ENCODE measurements at regions not wholly inside any gene's neighbourhood (a gene's known extent, or its start where the extent isn't known, plus 50 kb on each side); places are given as distances from the start of the nearest gene placed in this dataset.

GRCh38 chr6:122048570-122048969 lies 350.9 kb upstream of the HSF2 start:
- TF ChIP-seq CTCF (IDR thresholded peaks at IDR 0.05), result no peak
- DNase-seq (ENCODE audit: low spot score), result no peak
- Mint-ChIP-seq H3K4me3 (ENCODE audit: unreplicated experiment) (no peak overlapping the region), H3K27ac (ENCODE audit: unreplicated experiment) (no peak overlapping the region), H3K36me3 (ENCODE audit: low read depth) (no peaks in the 10 kb centered on the region), H3K27me3 (ENCODE audit: low read depth) (peaks cover 10% of the 10 kb centered on the region), H3K4me1 (ENCODE audit: low read depth) (peaks cover 10% of the 10 kb centered on the region), H3K9me3 (ENCODE audit: low read depth) (no peaks in the 10 kb centered on the region)

GRCh38 chr6:122049341-122049740 lies 350.1 kb upstream of the HSF2 start:
- no peak for TF ChIP-seq CTCF (IDR thresholded peaks at IDR 0.05)
- H3K27ac Mint-ChIP-seq (ENCODE audit: unreplicated experiment), result no peak overlapping the region
- peaks cover 10% of the 10 kb centered on the region for H3K4me1 Mint-ChIP-seq (ENCODE audit: low read depth)
- no peaks in the 10 kb centered on the region for H3K9me3 Mint-ChIP-seq (ENCODE audit: low read depth)
- no peaks in the 10 kb centered on the region for H3K36me3 Mint-ChIP-seq (ENCODE audit: low read depth)
- no peak overlapping the region for H3K4me3 Mint-ChIP-seq (ENCODE audit: unreplicated experiment)
- no peak for DNase-seq (ENCODE audit: low spot score)
- peaks cover 8% of the 10 kb centered on the region for H3K27me3 Mint-ChIP-seq (ENCODE audit: low read depth)

- H3K4me1 Mint-ChIP-seq (ENCODE audit: low read depth), result peaks cover 10% of the 10 kb centered on the region
- TF ChIP-seq CTCF (IDR thresholded peaks at IDR 0.05), result no peak
- H3K36me3 Mint-ChIP-seq (ENCODE audit: low read depth), result peaks cover 2% of the 10 kb centered on the region
- no peak overlapping the region for H3K4me3 Mint-ChIP-seq (ENCODE audit: unreplicated experiment)
- H3K27me3 Mint-ChIP-seq (ENCODE audit: low read depth), result peaks cover 11% of the 10 kb centered on the region
- DNase-seq (ENCODE audit: low spot score), result no peak
- no peak overlapping the region for H3K27ac Mint-ChIP-seq (ENCODE audit: unreplicated experiment)
- H3K9me3 Mint-ChIP-seq (ENCODE audit: low read depth), result no peaks in the 10 kb centered on the region
These were observed 349.2 kb upstream of the HSF2 start for GRCh38 chr6:122050242-122050755.

GRCh38 chr6:122052346-122052900 lies 347.0 kb upstream of the HSF2 start:
- Mint-ChIP-seq H3K27ac (ENCODE audit: unreplicated experiment) (no peak overlapping the region), H3K27me3 (ENCODE audit: low read depth) (peaks cover 24% of the 10 kb centered on the region), H3K4me1 (ENCODE audit: low read depth) (peaks cover 10% of the 10 kb centered on the region), H3K36me3 (ENCODE audit: low read depth) (peaks cover 2% of the 10 kb centered on the region), H3K9me3 (ENCODE audit: low read depth) (no peaks in the 10 kb centered on the region), H3K4me3 (ENCODE audit: unreplicated experiment) (no peak overlapping the region)
- DNase-seq (ENCODE audit: low spot score), result no peak
- no peak for TF ChIP-seq CTCF (IDR thresholded peaks at IDR 0.05)

- Mint-ChIP-seq H3K27me3 (ENCODE audit: low read depth) (peaks cover 15% of the 10 kb centered on the region), H3K27ac (ENCODE audit: unreplicated experiment) (no peak overlapping the region), H3K36me3 (ENCODE audit: low read depth) (peaks cover under 1% of the 10 kb centered on the region), H3K9me3 (ENCODE audit: low read depth) (no peaks in the 10 kb centered on the region), H3K4me3 (ENCODE audit: unreplicated experiment) (no peak overlapping the region), H3K4me1 (ENCODE audit: low read depth) (peaks cover 5% of the 10 kb centered on the region)
- TF ChIP-seq CTCF (IDR thresholded peaks at IDR 0.05), result no peak
- DNase-seq (ENCODE audit: low spot score), result no peak
These were observed 339.5 kb upstream of the HSF2 start for GRCh38 chr6:122059918-122060317.

Measured in chondrocyte (in vitro differentiated cells).